Fibroblast of mammary gland (primary cell): ENCODE measurements at regions not wholly inside any gene's neighbourhood (a gene's known extent, or its start where the extent isn't known, plus 50 kb on each side); places are given as distances from the start of the nearest gene placed in this dataset.

Source experiments
- DNase-seq: peaks from one replicate; pipeline ENCODE4 v3.0.0-alpha.2; 2010; ENCODE audit warnings: low read depth
- H3K4me3 ChIP-seq: 2 replicates; pipeline ENCODE4 v1.5.1; 2011; ENCODE audit warnings: low read depth, mild to moderate bottlenecking, low read length, moderate library complexity; ENCODE audit not compliant: control insufficient read depth
- CTCF ChIP-seq: conservative IDR thresholded peaks from 2 replicates; pipeline ENCODE4 v1.5.1; 2011; ENCODE audit warnings: low read depth, low read length, inconsistent platforms; ENCODE audit not compliant: control insufficient read depth, insufficient read depth

GRCh38 chrX:9342561-9343051 is 122.3 kb upstream of the TBL1X start:
- TF ChIP-seq CTCF: no peak
- peak; percentile 83 for DNase-seq
- peak overlapping the region; percentile 20 for H3K4me3 ChIP-seq

GRCh38 chrX:9343971-9344370 is 120.9 kb upstream of the TBL1X start:
- DNase-seq: no peak
- no peak for TF ChIP-seq CTCF
- H3K4me3 ChIP-seq: no peak overlapping the region

GRCh38 chrX:9345957-9346356 is 118.9 kb upstream of the TBL1X start:
- H3K4me3 ChIP-seq: no peak overlapping the region
- no peak for TF ChIP-seq CTCF

GRCh38 chrX:9349572-9350494 is 115.0 kb upstream of the TBL1X start:
- TF ChIP-seq CTCF: no peak
- H3K4me3 ChIP-seq: no peak overlapping the region
- peak; percentile 54 for DNase-seq

More at GRCh38 chrX:9345957-9346356, 118.9 kb upstream of the TBL1X start:
- DNase-seq: no peak

- H3K4me3 ChIP-seq: no peak overlapping the region
- no peak for DNase-seq
- TF ChIP-seq CTCF: no peak
These were observed 113.7 kb upstream of the TBL1X start for GRCh38 chrX:9351126-9351525.

DNA sequence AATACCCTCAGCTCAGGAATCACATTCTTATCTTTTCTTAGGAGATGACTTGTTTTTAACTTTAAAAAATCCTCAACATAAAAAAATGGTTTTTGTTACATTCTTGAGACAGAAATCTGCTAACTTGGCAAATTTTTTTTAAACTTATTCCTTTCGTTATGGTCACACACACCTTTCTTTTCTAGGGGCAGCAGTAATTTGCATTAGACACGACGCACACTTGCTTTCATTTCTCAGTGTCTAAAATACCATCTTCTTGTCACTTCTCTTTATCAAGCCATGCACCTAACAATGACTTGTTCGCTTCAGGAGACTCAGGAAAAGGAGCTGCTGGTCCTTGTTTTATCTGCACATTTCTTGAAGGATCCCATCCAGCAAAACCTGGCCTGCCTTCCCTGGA is 112.6 kb upstream of the TBL1X start:
- no peak for DNase-seq
- TF ChIP-seq CTCF: no peak
- no peak overlapping the region for H3K4me3 ChIP-seq
